ENCODE measurements at regions not wholly inside any gene's neighbourhood (a gene's known extent, or its start where the extent isn't known, plus 50 kb on each side); places are given as distances from the start of the nearest gene placed in this dataset.

DNA sequence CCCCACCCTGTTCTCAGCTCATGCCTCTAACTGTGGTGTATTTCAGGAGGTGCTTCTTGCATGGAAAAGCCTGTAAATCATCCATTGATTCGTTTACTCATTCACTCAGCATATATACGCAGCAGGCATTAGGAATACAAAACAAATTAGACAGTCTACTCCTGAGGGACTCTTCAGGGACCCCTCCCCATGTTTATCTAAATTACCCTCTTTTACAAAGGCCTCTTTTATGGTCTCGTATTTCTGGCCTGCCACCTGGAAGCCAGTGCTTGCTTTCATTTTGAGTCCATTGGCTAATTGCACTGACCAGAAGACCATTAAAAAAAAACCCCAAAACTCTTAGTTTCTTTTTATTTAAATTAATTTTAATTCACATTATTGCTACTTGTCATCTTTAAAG is 134.4 kb downstream of the DACT1 start:
- TF ChIP-seq, protein P1, sequence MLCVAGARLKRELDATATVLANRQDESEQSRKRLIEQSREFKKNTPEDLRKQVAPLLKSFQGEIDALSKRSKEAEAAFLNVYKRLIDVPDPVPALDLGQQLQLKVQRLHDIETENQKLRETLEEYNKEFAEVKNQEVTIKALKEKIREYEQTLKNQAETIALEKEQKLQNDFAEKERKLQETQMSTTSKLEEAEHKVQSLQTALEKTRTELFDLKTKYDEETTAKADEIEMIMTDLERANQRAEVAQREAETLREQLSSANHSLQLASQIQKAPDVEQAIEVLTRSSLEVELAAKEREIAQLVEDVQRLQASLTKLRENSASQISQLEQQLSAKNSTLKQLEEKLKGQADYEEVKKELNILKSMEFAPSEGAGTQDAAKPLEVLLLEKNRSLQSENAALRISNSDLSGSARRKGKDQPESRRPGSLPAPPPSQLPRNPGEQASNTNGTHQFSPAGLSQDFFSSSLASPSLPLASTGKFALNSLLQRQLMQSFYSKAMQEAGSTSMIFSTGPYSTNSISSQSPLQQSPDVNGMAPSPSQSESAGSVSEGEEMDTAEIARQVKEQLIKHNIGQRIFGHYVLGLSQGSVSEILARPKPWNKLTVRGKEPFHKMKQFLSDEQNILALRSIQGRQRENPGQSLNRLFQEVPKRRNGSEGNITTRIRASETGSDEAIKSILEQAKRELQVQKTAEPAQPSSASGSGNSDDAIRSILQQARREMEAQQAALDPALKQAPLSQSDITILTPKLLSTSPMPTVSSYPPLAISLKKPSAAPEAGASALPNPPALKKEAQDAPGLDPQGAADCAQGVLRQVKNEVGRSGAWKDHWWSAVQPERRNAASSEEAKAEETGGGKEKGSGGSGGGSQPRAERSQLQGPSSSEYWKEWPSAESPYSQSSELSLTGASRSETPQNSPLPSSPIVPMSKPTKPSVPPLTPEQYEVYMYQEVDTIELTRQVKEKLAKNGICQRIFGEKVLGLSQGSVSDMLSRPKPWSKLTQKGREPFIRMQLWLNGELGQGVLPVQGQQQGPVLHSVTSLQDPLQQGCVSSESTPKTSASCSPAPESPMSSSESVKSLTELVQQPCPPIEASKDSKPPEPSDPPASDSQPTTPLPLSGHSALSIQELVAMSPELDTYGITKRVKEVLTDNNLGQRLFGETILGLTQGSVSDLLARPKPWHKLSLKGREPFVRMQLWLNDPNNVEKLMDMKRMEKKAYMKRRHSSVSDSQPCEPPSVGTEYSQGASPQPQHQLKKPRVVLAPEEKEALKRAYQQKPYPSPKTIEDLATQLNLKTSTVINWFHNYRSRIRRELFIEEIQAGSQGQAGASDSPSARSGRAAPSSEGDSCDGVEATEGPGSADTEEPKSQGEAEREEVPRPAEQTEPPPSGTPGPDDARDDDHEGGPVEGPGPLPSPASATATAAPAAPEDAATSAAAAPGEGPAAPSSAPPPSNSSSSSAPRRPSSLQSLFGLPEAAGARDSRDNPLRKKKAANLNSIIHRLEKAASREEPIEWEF (IDR thresholded peaks at IDR 0.05; ENCODE audit: insufficient replicate concordance, low read depth, low read length) = no peak
- TF ChIP-seq, protein P2, sequence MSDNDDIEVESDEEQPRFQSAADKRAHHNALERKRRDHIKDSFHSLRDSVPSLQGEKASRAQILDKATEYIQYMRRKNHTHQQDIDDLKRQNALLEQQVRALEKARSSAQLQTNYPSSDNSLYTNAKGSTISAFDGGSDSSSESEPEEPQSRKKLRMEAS (IDR thresholded peaks at IDR 0.05; ENCODE audit: low read depth, low read length) = no peak
- TF ChIP-seq EP300 (IDR thresholded peaks at IDR 0.05; ENCODE audit: borderline replicate concordance in 1 of 2, control insufficient read depth in 1 of 2, low read depth in 2 of 2, low read length in 2 of 2) = no peak
- TF ChIP-seq, protein P3, sequence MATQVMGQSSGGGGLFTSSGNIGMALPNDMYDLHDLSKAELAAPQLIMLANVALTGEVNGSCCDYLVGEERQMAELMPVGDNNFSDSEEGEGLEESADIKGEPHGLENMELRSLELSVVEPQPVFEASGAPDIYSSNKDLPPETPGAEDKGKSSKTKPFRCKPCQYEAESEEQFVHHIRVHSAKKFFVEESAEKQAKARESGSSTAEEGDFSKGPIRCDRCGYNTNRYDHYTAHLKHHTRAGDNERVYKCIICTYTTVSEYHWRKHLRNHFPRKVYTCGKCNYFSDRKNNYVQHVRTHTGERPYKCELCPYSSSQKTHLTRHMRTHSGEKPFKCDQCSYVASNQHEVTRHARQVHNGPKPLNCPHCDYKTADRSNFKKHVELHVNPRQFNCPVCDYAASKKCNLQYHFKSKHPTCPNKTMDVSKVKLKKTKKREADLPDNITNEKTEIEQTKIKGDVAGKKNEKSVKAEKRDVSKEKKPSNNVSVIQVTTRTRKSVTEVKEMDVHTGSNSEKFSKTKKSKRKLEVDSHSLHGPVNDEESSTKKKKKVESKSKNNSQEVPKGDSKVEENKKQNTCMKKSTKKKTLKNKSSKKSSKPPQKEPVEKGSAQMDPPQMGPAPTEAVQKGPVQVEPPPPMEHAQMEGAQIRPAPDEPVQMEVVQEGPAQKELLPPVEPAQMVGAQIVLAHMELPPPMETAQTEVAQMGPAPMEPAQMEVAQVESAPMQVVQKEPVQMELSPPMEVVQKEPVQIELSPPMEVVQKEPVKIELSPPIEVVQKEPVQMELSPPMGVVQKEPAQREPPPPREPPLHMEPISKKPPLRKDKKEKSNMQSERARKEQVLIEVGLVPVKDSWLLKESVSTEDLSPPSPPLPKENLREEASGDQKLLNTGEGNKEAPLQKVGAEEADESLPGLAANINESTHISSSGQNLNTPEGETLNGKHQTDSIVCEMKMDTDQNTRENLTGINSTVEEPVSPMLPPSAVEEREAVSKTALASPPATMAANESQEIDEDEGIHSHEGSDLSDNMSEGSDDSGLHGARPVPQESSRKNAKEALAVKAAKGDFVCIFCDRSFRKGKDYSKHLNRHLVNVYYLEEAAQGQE (IDR thresholded peaks at IDR 0.05; ENCODE audit: low read depth, low read length) = no peak
- no peak for TF ChIP-seq PAX5 (IDR thresholded peaks at IDR 0.05; ENCODE audit: borderline replicate concordance, low read depth, low read length)
- TF ChIP-seq, protein P4, sequence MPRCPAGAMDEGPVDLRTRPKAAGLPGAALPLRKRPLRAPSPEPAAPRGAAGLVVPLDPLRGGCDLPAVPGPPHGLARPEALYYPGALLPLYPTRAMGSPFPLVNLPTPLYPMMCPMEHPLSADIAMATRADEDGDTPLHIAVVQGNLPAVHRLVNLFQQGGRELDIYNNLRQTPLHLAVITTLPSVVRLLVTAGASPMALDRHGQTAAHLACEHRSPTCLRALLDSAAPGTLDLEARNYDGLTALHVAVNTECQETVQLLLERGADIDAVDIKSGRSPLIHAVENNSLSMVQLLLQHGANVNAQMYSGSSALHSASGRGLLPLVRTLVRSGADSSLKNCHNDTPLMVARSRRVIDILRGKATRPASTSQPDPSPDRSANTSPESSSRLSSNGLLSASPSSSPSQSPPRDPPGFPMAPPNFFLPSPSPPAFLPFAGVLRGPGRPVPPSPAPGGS (IDR thresholded peaks at IDR 0.05; ENCODE audit: borderline replicate concordance, insufficient read depth, low read depth, low read length, poor library complexity, severe bottlenecking) = no peak
- TF ChIP-seq RBBP5 (conservative IDR thresholded peaks at IDR 0.05) = no peak
- TF ChIP-seq, protein P5, sequence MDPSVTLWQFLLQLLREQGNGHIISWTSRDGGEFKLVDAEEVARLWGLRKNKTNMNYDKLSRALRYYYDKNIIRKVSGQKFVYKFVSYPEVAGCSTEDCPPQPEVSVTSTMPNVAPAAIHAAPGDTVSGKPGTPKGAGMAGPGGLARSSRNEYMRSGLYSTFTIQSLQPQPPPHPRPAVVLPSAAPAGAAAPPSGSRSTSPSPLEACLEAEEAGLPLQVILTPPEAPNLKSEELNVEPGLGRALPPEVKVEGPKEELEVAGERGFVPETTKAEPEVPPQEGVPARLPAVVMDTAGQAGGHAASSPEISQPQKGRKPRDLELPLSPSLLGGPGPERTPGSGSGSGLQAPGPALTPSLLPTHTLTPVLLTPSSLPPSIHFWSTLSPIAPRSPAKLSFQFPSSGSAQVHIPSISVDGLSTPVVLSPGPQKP (IDR thresholded peaks at IDR 0.05; ENCODE audit: low read depth, low read length) = no peak

Data from GM12878 (cell line).